Liver (tissue), 3 donors: ENCODE measurements at regions not wholly inside any gene's neighbourhood (a gene's known extent, or its start where the extent isn't known, plus 50 kb on each side); places are given as distances from the start of the nearest gene placed in this dataset.

ENCODE experiments used
- CTCF ChIP-seq: fragments of 150-350 bp; IDR thresholded peaks from 2 replicates; pipeline ENCODE4 v1.5.1; 2017; ENCODE audit warnings: improper control_type of control experiment, low read depth, low read length; ENCODE audit not compliant: missing input control
- JUND ChIP-seq, 2 donors: IDR thresholded peaks; 2 replicates each; pipeline ENCODE4 v1.6.1; 2016; ENCODE audit warnings: antibody characterized with exemption in 2 of 2
- RAD21 ChIP-seq, 2 donors: IDR thresholded peaks; 2 replicates each; pipeline ENCODE4 v1.6.1; 2016; ENCODE audit warnings: antibody characterized with exemption in 2 of 2, mild to moderate bottlenecking in 2 of 2
- SP1 ChIP-seq: IDR thresholded peaks from 2 replicates; pipeline ENCODE4 v1.6.1; 2018; ENCODE audit warnings: antibody characterized with exemption, mild to moderate bottlenecking
- TAF1 ChIP-seq: conservative IDR thresholded peaks from 2 replicates; pipeline ENCODE4 v1.6.1; 2016; ENCODE audit warnings: antibody characterized with exemption, mild to moderate bottlenecking
- YY1 ChIP-seq: IDR thresholded peaks from 2 replicates; pipeline ENCODE4 v1.6.1; 2016; ENCODE audit warnings: antibody characterized with exemption, mild to moderate bottlenecking
- ZBTB33 ChIP-seq: IDR thresholded peaks from 2 replicates; pipeline ENCODE4 v1.6.1; 2016; ENCODE audit warnings: antibody characterized with exemption
- TF ChIP-seq, protein P1 (sequence below): IDR thresholded peaks from 2 replicates; pipeline ENCODE4 v1.6.1; 2016; ENCODE audit warnings: antibody characterized with exemption
- TF ChIP-seq, protein P2 (sequence below): IDR thresholded peaks from 2 replicates; pipeline ENCODE4 v1.6.1; 2016; ENCODE audit warnings: antibody characterized with exemption
- donor health status: healthy.
- donor health status: healthy.

- no peak for TF ChIP-seq CTCF
- TF ChIP-seq RAD21 (IDR thresholded peaks at IDR 0.05) = no peak
- no peak for TF ChIP-seq SP1
- TF ChIP-seq JUND (IDR thresholded peaks at IDR 0.05) = no peak
- TF ChIP-seq, protein P1, sequence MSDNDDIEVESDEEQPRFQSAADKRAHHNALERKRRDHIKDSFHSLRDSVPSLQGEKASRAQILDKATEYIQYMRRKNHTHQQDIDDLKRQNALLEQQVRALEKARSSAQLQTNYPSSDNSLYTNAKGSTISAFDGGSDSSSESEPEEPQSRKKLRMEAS = no peak
- no peak for TF ChIP-seq YY1
- no peak for TF ChIP-seq ZBTB33
- no peak for TF ChIP-seq TAF1
- TF ChIP-seq, protein P2, sequence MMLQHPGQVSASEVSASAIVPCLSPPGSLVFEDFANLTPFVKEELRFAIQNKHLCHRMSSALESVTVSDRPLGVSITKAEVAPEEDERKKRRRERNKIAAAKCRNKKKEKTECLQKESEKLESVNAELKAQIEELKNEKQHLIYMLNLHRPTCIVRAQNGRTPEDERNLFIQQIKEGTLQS = no peak
Measured at GRCh38 chr20:61193164-61193563, 58.9 kb upstream of the CDH4 start.
